ENCODE measurements at regions not wholly inside any gene's neighbourhood (a gene's known extent, or its start where the extent isn't known, plus 50 kb on each side); places are given as distances from the start of the nearest gene placed in this dataset.

DNA sequence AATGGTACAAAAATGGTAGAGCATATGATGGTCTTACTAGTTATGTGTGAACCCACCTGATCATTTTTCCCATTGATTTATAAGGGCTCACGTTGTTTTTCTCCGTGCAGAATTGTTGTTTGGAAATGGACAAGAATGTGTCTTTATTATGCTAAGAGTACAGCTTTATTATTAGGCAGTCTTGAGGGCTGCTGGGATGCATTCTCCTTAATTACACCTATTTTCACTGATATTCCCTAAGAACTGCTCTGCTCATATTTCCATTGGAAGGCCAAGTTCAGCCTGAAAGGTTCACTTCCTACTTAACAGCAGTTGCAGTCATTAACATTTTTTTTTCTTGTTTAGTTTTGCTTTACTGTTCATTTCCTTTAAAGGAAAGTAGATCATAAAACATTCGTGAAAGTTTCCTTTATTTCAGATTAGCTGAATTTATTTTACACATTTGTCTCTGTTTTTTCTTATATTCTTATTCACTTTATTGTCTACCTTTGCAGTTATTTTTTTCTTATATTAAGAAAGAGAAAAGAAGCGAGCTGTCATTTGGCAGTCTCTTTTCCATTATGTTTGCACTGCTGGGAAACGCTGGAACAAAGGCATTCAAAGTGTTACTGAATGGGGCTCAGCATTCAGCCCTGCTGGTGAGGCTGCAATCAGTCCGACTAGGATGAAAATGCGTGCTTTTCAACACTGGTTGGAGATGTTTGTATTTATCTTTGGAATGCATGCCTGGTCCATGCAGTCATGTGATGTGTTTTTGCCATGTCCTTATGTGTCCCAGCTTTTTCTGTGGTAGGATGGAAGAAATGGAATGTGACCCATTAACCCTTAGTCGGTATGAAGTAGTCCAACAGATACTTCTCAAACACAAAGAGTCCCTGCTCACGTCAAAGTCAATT lies 602.7 kb upstream of the ZNF608 start:
- no peak for DNase-seq

DNA sequence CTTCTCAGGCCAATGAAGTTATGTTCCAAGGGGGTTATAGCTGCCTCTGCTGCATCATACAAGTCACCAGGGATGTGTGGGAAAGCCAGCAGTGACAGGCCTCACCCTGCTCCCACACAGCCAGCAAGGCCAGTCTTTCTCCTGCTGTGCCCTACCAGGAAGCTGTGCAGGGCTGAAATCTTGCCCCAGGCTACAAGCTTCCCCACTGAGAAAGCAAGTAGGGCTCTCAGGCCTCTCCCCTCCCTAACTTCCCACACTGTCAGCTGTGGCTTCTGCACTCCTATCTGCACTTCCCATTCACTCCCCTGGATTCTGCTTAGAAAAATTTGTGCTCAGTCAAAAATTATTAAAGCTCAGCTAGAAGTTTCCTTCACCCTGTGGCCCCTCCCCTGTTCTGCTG lies 611.2 kb upstream of the ZNF608 start:
- DNase-seq: no peak

DNA sequence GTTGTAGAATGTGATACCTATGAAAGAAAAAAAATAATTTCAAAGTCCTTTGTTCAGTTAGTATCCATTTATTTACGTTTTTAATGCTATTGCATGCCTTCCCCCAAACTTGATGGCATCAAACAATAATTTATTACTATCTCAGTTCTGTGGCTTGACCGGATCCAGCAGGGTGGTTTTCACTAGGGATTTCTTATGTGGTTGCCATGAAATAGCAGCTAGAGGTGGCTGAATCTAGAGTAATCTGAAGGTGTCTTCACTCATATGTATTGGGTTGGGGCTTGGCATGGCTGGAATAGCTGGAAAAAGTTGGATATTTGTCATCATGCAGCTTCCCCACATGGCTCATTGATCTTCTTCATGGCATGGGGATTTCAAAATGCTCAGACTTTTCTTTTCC lies 619.3 kb upstream of the ZNF608 start:
- DNase-seq: no peak

GRCh38 chr5:125367702-125368101 lies 621.3 kb upstream of the ZNF608 start:
- DNase-seq: no peak

DNA sequence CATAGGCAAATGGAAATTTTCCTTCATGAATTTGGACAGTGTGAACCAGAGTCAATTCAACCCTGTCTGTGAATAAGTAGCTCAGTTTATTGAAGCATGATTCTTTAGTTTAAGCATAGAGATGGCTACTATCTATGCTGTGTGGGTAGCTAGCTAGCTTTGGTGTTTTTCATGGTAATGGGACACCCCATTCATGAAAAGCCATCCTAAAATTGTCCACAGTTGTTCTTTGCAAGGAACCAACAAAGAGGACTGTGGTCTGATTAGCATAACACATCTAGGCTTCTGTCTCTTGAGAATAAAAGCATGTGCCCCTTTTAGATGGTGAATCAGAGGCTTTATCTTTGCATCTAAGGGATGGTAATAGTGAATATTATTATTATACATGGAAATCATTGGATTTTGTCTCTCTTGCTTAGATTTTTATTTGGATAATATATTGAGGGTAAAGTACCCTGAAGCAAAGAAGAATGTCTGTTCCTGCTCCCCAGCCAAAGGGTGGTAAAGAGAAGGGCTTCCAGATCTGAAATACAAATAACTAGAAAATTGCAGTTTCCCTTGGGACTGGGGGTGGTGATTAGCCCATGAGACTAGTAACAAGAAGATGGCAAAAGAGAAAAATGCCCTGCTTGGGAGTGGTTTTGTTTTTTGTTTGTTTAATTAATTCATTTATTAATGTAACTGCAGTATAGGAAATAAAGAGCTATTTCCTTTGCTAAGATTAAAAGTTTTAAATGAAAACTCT lies 624.2 kb upstream of the ZNF608 start:
- no peak for DNase-seq

GRCh38 chr5:125372694-125373631 lies 626.5 kb upstream of the ZNF608 start:
- no peak for DNase-seq

DNA sequence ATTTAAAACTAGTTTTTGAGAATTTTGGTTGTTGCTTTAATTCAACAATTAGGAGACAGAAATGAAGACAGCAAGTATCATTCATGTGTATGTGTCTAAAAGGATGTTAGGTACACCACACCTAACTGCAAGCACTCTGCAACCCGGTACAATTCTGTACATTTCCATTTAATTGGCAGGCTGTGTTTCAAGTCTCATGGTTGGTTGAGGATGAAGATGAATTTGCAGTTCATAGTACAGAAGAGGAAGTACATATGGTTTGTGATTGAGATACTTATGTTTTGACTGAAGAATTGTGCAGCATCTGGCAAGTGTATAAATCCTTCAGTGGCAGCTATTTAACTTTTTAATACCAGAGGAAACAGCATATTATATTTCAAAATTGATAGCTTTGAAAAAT lies 628.7 kb upstream of the ZNF608 start:
- DNase-seq: no peak

- no peak for DNase-seq
These were observed 629.7 kb upstream of the ZNF608 start for GRCh38 chr5:125376059-125376641.

GRCh38 chr5:125377141-125377540 lies 630.7 kb upstream of the ZNF608 start:
- DNase-seq: no peak

- DNase-seq: no peak
These were observed 634.9 kb upstream of the ZNF608 start for GRCh38 chr5:125381290-125381689.

GRCh38 chr5:125384071-125384470 lies 637.6 kb upstream of the ZNF608 start:
- no peak for DNase-seq

DNA sequence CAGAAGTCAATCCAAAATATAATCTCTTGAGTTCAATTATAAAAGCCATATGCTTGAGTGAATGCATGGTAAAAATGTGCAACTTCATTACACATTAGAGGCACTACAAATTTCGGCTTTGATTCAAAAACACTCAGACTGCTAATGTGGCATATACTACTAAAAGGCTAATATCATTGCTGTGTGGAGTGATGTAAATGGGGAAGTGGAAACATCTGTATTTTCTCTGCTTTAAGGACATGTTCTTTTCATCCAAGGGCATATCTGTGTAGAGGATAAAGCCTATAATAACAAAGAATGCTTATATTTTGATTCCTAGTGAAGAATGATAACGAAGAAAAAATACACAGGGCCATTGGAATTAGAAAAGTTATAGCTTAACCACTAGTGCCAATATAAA lies 643.9 kb upstream of the ZNF608 start:
- no peak for DNase-seq

DNA sequence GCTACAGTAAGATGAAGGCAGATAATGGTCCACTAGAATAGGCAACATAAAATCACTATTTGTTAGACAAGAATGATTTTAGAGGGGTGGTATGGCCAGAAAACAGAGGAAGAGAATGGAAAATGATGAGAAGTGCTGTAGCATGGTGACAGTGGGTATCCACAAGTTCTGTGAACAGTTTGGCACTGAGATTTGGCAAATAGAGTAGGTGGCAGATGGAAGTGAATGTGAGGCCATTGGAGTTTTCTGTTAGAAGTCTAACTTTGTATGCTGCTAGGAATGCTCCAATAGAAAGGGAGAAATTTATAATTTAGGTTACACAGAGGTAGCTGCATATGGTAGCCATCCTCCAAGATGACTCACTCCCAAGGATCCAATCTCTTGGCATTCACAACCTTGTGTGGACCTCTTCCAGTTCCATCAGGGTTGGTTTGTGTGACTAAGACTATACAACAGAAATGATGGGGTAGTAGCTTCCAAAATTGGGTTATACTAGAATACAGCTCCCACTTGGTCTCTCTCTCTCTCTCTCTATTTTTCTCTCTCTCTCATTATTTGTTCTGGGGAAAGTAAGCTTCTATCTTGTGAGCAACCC lies 646.9 kb upstream of the ZNF608 start:
- no peak for DNase-seq

- DNase-seq: no peak
These were observed 648.3 kb upstream of the ZNF608 start for GRCh38 chr5:125394661-125395280.

- DNase-seq: no peak
These were observed 650.0 kb upstream of the ZNF608 start for GRCh38 chr5:125396462-125396861.

DNA sequence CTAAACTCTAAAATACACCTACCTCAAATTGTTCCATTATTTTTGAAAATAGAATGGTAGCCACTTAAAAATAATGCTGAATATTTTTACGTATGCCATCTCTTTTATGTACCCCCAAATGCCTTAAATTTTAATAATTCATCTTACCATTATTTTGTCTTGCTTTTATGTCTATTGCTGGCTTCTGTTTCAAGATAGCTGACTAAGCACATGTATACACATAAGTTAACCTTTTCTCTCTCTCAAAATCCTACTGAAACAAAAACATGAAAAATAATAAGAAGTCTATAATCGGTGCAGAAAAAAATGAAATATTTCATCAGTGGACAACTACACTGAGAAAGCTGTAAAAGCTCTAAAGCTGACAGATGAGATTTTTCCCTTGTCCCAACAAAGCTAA lies 652.0 kb upstream of the ZNF608 start:
- no peak for DNase-seq

DNA sequence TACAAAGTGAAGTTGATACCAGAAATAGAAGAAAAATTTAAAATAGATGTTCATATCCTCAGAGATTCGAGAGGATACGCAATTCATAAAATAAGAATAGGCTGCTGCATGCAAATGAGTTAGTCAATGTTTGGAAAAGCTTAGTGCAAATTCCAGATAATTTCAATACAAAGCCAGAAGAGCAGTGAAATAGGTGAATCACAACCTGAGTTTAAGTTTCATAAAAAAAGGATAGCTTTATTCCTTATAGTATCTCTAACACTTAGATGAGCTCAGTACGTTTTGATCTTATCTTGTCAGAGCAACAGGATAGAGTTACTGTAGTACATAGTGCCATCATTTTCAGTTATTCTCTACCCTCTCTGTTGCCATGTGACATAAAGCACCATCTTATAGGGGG lies 653.4 kb upstream of the ZNF608 start:
- DNase-seq: no peak

DNA sequence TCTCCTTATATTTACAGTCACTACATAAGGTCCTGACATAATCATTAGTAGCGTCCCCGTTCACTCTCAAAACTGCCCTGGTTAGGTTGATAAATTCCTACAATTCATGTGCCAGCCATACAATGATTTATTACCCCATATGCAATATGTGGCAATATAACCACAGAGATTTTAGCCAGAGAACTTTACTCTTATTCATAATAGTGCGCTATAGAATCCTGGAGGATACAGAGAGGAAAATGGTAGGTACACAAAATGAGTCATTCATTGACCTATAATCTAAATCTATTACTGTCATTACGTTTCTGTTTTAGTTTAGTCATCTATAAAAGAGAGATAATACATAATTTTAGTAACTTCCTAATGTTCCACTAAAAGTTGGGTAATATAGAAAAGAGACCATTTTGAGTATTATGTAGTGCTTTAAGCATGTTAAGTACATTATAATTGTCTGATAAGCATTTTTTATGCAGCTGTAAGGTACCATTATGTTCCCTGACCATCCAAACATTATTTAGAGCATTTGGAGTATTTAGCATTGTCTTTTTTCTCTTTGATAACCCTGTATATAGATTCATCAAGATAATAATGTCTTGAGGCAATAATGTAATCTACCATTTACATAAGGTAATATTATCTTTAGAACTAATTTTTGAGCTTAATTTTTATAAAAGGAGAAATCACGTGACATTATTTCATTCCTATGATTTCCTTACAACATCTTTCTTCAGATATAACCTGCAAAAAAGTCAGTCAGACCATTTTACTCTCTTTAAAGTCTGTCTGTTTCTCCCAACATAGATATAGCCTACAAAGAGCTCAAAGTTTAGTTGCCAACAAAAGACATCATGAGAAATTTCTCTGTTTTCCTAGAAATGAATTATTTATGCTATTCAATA lies 655.5 kb upstream of the ZNF608 start:
- DNase-seq: peak in 1 of 2 experiments; percentile 24

DNA sequence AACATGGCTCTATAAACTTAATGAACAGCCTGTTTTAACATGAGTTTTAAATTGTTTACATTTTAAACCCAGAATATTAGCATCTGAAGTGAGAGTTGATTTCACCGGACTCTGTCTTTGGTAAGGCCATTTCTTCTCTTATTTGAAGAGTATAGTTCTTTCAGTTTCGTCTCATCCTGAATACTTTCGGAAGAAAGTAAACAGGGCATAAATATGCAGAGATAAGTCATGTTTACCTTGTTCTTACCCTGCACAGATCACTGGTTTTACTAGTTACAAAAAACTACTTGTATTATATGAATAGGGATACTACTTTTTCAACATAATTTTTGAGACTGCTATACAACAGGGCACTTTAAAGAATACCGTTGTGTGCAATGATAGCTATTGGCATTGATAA lies 656.3 kb upstream of the ZNF608 start:
- DNase-seq: no peak

DNA sequence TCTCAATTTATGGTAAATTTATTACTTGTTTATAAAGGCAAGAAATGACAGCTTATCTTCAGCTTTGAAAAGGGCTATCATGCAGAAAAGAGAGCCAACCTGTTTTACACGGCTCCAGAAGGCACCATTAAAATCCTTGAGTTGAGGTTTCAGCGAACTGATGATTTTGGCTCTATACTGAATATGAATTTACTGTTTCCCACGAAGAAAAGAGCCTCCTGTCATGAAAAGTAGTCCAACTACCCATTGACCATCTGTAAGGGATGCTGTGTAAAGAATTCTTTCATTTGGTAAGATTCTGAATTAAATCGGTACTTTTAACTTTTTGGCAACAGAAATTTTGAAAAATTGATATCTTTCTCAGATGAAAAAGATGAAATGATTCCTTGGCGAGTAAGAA lies 657.6 kb upstream of the ZNF608 start:
- DNase-seq: no peak

All from NCI-H1930 (cell line).